Neural cell (in vitro differentiated cells): ENCODE measurements at regions not wholly inside any gene's neighbourhood (a gene's known extent, or its start where the extent isn't known, plus 50 kb on each side); places are given as distances from the start of the nearest gene placed in this dataset.

ENCODE experiments used
- H2AFZ ChIP-seq: fragments of 200-600, 300-800 bp; sonication (generic), shearing (Covaris generic); 2 replicates; pipeline ENCODE4 v1.6.0; 2014; ENCODE audit warnings: low read depth, mild to moderate bottlenecking, antibody characterized with exemption, low read length, moderate library complexity
- H3F3A ChIP-seq: fragments of 200-600 bp; shearing (Covaris generic); 2 replicates; pipeline ENCODE4 v1.6.1; 2016; ENCODE audit warnings: mild to moderate bottlenecking, moderate library complexity, mixed read lengths, antibody characterized with exemption, low read length; ENCODE audit not compliant: insufficient read depth, poor library complexity, severe bottlenecking
- H3K27ac ChIP-seq: fragments of 200-600, 300-800 bp; sonication (generic), shearing (Covaris generic); 2 replicates; pipeline ENCODE4 v1.5.1; 2014; ENCODE audit warnings: mild to moderate bottlenecking, low read length, moderate library complexity
- H3K27me3 ChIP-seq: fragments of 300-800, 200-600 bp; sonication (generic), shearing (Covaris generic); 2 replicates; pipeline ENCODE4 v1.6.0; 2014; ENCODE audit warnings: mild to moderate bottlenecking, low read depth, low read length, moderate library complexity; ENCODE audit not compliant: insufficient read depth
- H3K36me3 ChIP-seq: fragments of 300-800, 200-600 bp; sonication (generic), shearing (Covaris generic); 2 replicates; pipeline ENCODE4 v1.5.1; 2014; ENCODE audit warnings: mild to moderate bottlenecking, antibody characterized with exemption, low read length, moderate library complexity; ENCODE audit not compliant: insufficient read depth
- H3K4me2 ChIP-seq: fragments of 300-800, 200-600 bp; sonication (generic), shearing (Covaris generic); 2 replicates; pipeline ENCODE4 v1.6.0; 2014; ENCODE audit warnings: mild to moderate bottlenecking, low read length
- H3K4me3 ChIP-seq: fragments of 300-800, 200-600 bp; sonication (generic), shearing (Covaris generic); 2 replicates; pipeline ENCODE4 v1.5.1; 2014; ENCODE audit warnings: mild to moderate bottlenecking, low read length, moderate library complexity
- H3K79me2 ChIP-seq: fragments of 200-600 bp; shearing (Covaris generic); replicated peaks from 2 replicates; pipeline ENCODE4 v1.6.0; 2014; ENCODE audit warnings: mild to moderate bottlenecking, low read length, moderate library complexity; ENCODE audit not compliant: insufficient read depth
- H3K9ac ChIP-seq: fragments of 300-800, 200-600 bp; sonication (generic), shearing (Covaris generic); 2 replicates; pipeline ENCODE4 v1.6.1; 2016; ENCODE audit warnings: mild to moderate bottlenecking, low read length, mixed read lengths
- H3K9me2 ChIP-seq: fragments of 200-600 bp; shearing (Covaris generic); 2 replicates; pipeline ENCODE4 v1.6.1; 2016; ENCODE audit warnings: mild to moderate bottlenecking, low read length, mixed read lengths; ENCODE audit not compliant: insufficient read depth
- H3K9me3 ChIP-seq: fragments of 200-600, 300-800 bp; sonication (generic), shearing (Covaris generic); 2 replicates; pipeline ENCODE4 v1.6.1; 2016; ENCODE audit warnings: mild to moderate bottlenecking, mixed run types, low read length, moderate library complexity, mixed read lengths
- H4K20me1 ChIP-seq: fragments of 200-600 bp; shearing (Covaris generic); 2 replicates; pipeline ENCODE4 v1.6.1; 2016; ENCODE audit warnings: mild to moderate bottlenecking, mixed run types; ENCODE audit not compliant: insufficient read depth
- EP300 ChIP-seq: fragments of 450-650 bp; conservative IDR thresholded peaks from 2 replicates; pipeline ENCODE4 v1.6.1; 2014; ENCODE audit warnings: antibody characterized with exemption, mild to moderate bottlenecking, moderate library complexity; ENCODE audit not compliant: poor library complexity, severe bottlenecking
- EZH2 ChIP-seq: fragments of 200-600, 300-800 bp; shearing (Covaris generic), sonication (generic); IDR thresholded peaks from 2 replicates; pipeline ENCODE4 v1.6.1; 2014; ENCODE audit warnings: antibody characterized with exemption, low read length, borderline replicate concordance, mild to moderate bottlenecking; ENCODE audit not compliant: insufficient read depth, poor library complexity, severe bottlenecking
- MXI1 ChIP-seq: fragments of 450-650 bp; conservative IDR thresholded peaks from 2 replicates; pipeline ENCODE4 v1.6.1; 2014; ENCODE audit warnings: antibody characterized with exemption, mild to moderate bottlenecking; ENCODE audit not compliant: poor library complexity, severe bottlenecking
- POLR2AphosphoS5 ChIP-seq: IDR thresholded peaks from 2 replicates; pipeline ENCODE4 v1.6.1; 2012
- RAD21 ChIP-seq: fragments of 450-650 bp; conservative IDR thresholded peaks from 2 replicates; pipeline ENCODE4 v1.6.1; 2014; ENCODE audit warnings: antibody characterized with exemption, mild to moderate bottlenecking, moderate library complexity
- SMC3 ChIP-seq: fragments of 450-650 bp; conservative IDR thresholded peaks from 2 replicates; pipeline ENCODE4 v1.6.1; 2014; ENCODE audit warnings: antibody characterized with exemption, mild to moderate bottlenecking, moderate library complexity; ENCODE audit not compliant: poor library complexity
- TAF1 ChIP-seq: IDR thresholded peaks from 2 replicates; pipeline ENCODE4 v1.6.1; 2012; ENCODE audit warnings: low read depth
- TF ChIP-seq, protein P1 (sequence below): IDR thresholded peaks from 2 replicates; pipeline ENCODE4 v1.6.1; 2012; ENCODE audit warnings: borderline replicate concordance
- TF ChIP-seq, protein P2 (sequence below): fragments of 450-650 bp; IDR thresholded peaks from 2 replicates; pipeline ENCODE4 v1.5.1; 2014; ENCODE audit warnings: antibody characterized with exemption, mild to moderate bottlenecking, moderate library complexity; ENCODE audit not compliant: poor library complexity, severe bottlenecking

DNA sequence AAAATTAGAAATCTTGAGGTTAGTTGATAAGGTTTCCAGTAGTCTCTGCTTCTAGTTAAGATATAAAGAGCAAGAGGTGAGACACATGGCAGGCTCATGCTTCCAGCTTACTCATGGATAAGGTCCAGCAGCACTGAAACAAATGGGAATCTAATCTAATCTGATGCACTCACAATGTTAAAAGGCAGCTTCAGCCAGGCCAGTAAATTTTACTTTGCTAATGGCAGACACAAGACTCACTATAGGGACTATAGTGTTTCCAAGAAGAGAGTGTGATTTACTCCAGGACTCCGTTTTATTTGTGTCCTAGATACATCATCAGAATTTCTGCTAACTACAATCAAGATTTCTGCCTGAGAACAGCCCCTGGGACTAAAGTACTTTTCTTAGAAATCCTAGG lies 324.8 kb downstream of the SMOC2 start:
- Histone ChIP-seq H3K9me3 (no peaks in the 10 kb centered on the region), H3K9ac (no peak overlapping the region), H3F3A (no peaks in the 10 kb centered on the region), H4K20me1 (no peaks in the 10 kb centered on the region), H3K27me3 (no peaks in the 10 kb centered on the region), H3K36me3 (no peaks in the 10 kb centered on the region), H2AFZ (no peak overlapping the region), H3K4me3 (no peak overlapping the region), H3K79me2 (no peaks in the 10 kb centered on the region), H3K9me2 (no peaks in the 10 kb centered on the region), H3K27ac (no peak overlapping the region), H3K4me2 (no peak overlapping the region)
- TF ChIP-seq, protein P1, sequence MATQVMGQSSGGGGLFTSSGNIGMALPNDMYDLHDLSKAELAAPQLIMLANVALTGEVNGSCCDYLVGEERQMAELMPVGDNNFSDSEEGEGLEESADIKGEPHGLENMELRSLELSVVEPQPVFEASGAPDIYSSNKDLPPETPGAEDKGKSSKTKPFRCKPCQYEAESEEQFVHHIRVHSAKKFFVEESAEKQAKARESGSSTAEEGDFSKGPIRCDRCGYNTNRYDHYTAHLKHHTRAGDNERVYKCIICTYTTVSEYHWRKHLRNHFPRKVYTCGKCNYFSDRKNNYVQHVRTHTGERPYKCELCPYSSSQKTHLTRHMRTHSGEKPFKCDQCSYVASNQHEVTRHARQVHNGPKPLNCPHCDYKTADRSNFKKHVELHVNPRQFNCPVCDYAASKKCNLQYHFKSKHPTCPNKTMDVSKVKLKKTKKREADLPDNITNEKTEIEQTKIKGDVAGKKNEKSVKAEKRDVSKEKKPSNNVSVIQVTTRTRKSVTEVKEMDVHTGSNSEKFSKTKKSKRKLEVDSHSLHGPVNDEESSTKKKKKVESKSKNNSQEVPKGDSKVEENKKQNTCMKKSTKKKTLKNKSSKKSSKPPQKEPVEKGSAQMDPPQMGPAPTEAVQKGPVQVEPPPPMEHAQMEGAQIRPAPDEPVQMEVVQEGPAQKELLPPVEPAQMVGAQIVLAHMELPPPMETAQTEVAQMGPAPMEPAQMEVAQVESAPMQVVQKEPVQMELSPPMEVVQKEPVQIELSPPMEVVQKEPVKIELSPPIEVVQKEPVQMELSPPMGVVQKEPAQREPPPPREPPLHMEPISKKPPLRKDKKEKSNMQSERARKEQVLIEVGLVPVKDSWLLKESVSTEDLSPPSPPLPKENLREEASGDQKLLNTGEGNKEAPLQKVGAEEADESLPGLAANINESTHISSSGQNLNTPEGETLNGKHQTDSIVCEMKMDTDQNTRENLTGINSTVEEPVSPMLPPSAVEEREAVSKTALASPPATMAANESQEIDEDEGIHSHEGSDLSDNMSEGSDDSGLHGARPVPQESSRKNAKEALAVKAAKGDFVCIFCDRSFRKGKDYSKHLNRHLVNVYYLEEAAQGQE, result no peak
- TF ChIP-seq EP300 (no peak), POLR2AphosphoS5 (no peak), RAD21 (no peak), SMC3 (no peak), MXI1 (no peak), TAF1 (no peak), EZH2 (no peak)
- TF ChIP-seq, protein P2, sequence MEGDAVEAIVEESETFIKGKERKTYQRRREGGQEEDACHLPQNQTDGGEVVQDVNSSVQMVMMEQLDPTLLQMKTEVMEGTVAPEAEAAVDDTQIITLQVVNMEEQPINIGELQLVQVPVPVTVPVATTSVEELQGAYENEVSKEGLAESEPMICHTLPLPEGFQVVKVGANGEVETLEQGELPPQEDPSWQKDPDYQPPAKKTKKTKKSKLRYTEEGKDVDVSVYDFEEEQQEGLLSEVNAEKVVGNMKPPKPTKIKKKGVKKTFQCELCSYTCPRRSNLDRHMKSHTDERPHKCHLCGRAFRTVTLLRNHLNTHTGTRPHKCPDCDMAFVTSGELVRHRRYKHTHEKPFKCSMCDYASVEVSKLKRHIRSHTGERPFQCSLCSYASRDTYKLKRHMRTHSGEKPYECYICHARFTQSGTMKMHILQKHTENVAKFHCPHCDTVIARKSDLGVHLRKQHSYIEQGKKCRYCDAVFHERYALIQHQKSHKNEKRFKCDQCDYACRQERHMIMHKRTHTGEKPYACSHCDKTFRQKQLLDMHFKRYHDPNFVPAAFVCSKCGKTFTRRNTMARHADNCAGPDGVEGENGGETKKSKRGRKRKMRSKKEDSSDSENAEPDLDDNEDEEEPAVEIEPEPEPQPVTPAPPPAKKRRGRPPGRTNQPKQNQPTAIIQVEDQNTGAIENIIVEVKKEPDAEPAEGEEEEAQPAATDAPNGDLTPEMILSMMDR, result no peak

DNA sequence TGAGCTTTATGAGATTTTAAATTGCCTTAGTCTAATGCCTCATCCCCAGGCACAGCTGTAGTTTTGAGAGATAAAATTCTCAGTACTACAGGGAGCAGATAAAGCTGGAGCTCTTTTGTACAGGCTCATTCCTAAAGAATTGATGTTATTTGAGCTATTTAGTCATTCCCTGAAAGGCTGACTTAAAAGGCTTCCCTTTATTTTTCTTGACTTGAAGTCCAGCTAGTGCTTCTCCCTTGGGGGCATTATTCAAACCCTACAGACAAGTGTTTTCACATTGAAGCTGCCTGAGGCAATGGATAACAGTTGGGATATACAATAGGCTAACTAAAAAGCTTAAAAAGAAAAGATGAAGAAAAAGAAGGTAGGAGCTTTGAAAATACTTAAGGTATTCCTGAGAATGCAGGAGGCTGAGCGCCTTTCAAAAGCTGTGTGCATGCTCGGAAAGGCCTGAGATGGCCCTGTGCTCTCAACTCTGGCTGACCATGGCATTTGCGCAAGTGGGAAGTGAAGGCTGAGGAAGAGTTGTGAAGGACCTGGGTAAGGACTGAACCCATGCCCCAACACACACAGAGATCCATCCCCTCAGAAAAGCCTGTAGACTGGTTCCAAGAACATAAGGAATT lies 315.1 kb downstream of the SMOC2 start:
- TF ChIP-seq, protein P1, result no peak
- TF ChIP-seq EZH2 (no peak), RAD21 (no peak), POLR2AphosphoS5 (no peak), EP300 (no peak), SMC3 (no peak), MXI1 (no peak), TAF1 (no peak)
- TF ChIP-seq, protein P2, result no peak
- no peaks in the 10 kb centered on the region for H3K9me3 ChIP-seq
- H3K9ac ChIP-seq, result no peak overlapping the region
- no peaks in the 10 kb centered on the region for H3K79me2 ChIP-seq
- H3K27ac ChIP-seq, result no peak overlapping the region
- H3F3A ChIP-seq, result no peaks in the 10 kb centered on the region
- no peaks in the 10 kb centered on the region for H3K9me2 ChIP-seq
- H4K20me1 ChIP-seq, result no peaks in the 10 kb centered on the region
- H3K4me3 ChIP-seq, result no peak overlapping the region
- no peak overlapping the region for H2AFZ ChIP-seq
- no peaks in the 10 kb centered on the region for H3K36me3 ChIP-seq
- H3K4me2 ChIP-seq, result no peak overlapping the region
- H3K27me3 ChIP-seq, result no peaks in the 10 kb centered on the region
